ENCODE measurements at regions not wholly inside any gene's neighbourhood (a gene's known extent, or its start where the extent isn't known, plus 50 kb on each side); places are given as distances from the start of the nearest gene placed in this dataset.

GRCh38 chrX:52585892-52586291 lies 68.8 kb downstream of the SSX7 start:
- no peak for DNase-seq (ENCODE audit: low read depth, low spot score)
- H3K9me2 ChIP-seq (ENCODE audit: insufficient read depth): no peaks in the 10 kb centered on the region
- no peaks in the 10 kb centered on the region for H3K9me3 ChIP-seq (ENCODE audit: control insufficient read depth in 1 of 2, insufficient read depth in 1 of 2, low read depth in 1 of 2, low read length in 2 of 2)
- no peaks in the 10 kb centered on the region for H3K36me3 ChIP-seq (ENCODE audit: control insufficient read depth in 1 of 2, insufficient read depth in 2 of 2, low read length in 2 of 2)
- H3K9ac ChIP-seq (ENCODE audit: low read length): no peak overlapping the region
- ChIA-PET POLR2A (no interaction called here), CTCF (no interaction called here), RAD21 (ENCODE audit: low non-redundant PET in 1 of 2, low total read pairs in 2 of 2, uncharacterized antibody in 2 of 2, unreplicated experiment in 2 of 2) (no interaction called here)
- H3K79me2 ChIP-seq (ENCODE audit: insufficient read depth, low read length): no peaks in the 10 kb centered on the region
- no peak overlapping the region for H2AFZ ChIP-seq (ENCODE audit: low read depth, low read length, poor library complexity, severe bottlenecking)
- no peak overlapping the region for H3K4me3 ChIP-seq (replicated peaks in 1 of 2; ENCODE audit: low read depth in 1 of 2, low read length in 2 of 2)
- intact Hi-C loops (cut with micrococcal nuclease): no loop called here
- H3K4me2 ChIP-seq (ENCODE audit: low read length): no peak overlapping the region
- H3K4me1 ChIP-seq (ENCODE audit: control insufficient read depth in 1 of 2, insufficient read depth in 2 of 2, low read length in 2 of 2): no peaks in the 10 kb centered on the region
- 0 out of 2 replicates have a peak, but pooled peaks cover 13% of the 10 kb centered on the region for H3K27me3 ChIP-seq (ENCODE audit: insufficient read depth, low read length)
- BruUV-seq (replicated peaks): no TSS peak
- ATAC-seq: no peak
- no peaks in the 10 kb centered on the region for H4K20me1 ChIP-seq (ENCODE audit: insufficient read depth)
- no peak for TF ChIP-seq RAD21 (IDR thresholded peaks at IDR 0.05; ENCODE audit: low read depth)
- no peak for TF ChIP-seq YY1 (IDR thresholded peaks at IDR 0.05; ENCODE audit: extremely low read depth, insufficient replicate concordance, low read depth, low read length)
- TF ChIP-seq, protein P1, sequence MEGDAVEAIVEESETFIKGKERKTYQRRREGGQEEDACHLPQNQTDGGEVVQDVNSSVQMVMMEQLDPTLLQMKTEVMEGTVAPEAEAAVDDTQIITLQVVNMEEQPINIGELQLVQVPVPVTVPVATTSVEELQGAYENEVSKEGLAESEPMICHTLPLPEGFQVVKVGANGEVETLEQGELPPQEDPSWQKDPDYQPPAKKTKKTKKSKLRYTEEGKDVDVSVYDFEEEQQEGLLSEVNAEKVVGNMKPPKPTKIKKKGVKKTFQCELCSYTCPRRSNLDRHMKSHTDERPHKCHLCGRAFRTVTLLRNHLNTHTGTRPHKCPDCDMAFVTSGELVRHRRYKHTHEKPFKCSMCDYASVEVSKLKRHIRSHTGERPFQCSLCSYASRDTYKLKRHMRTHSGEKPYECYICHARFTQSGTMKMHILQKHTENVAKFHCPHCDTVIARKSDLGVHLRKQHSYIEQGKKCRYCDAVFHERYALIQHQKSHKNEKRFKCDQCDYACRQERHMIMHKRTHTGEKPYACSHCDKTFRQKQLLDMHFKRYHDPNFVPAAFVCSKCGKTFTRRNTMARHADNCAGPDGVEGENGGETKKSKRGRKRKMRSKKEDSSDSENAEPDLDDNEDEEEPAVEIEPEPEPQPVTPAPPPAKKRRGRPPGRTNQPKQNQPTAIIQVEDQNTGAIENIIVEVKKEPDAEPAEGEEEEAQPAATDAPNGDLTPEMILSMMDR (IDR thresholded peaks at IDR 0.05 in 2 of 3, conservative IDR thresholded peaks at IDR 0.05 in 1 of 3; ENCODE audit: borderline replicate concordance in 1 of 3, insufficient read depth in 1 of 3, low read depth in 2 of 3, low read length in 2 of 3): no peak
- no peak for TF ChIP-seq TCF7L2 (IDR thresholded peaks at IDR 0.05; ENCODE audit: borderline replicate concordance, extremely low read depth, insufficient read depth, insufficient read length)
- TF ChIP-seq JUND (IDR thresholded peaks at IDR 0.05): no peak
- no peak for TF ChIP-seq POLR2AphosphoS5 (IDR thresholded peaks at IDR 0.05; ENCODE audit: low read depth, low read length)
- TF ChIP-seq, protein P2, sequence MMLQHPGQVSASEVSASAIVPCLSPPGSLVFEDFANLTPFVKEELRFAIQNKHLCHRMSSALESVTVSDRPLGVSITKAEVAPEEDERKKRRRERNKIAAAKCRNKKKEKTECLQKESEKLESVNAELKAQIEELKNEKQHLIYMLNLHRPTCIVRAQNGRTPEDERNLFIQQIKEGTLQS (IDR thresholded peaks at IDR 0.05): no peak
- no peak for TF ChIP-seq FOSL1 (IDR thresholded peaks at IDR 0.05; ENCODE audit: low read depth)
- H3K27ac ChIP-seq (ENCODE audit: low read depth, low read length): no peak overlapping the region

All from HCT116 (cell line).